MM.1S (cell line): ENCODE measurements at regions not wholly inside any gene's neighbourhood (a gene's known extent, or its start where the extent isn't known, plus 50 kb on each side); places are given as distances from the start of the nearest gene placed in this dataset.

Source experiments
- DNase-seq: peaks from one replicate; pipeline ENCODE4 v3.0.0-alpha.2; 2015
- H2AFZ ChIP-seq: fragments of 300-600 bp; sonication (generic); 2 replicates; pipeline ENCODE4 v1.6.0; 2016; ENCODE audit warnings: antibody characterized with exemption, low read length
- H3F3A ChIP-seq: fragments of 300-600 bp; sonication (generic); 2 replicates; pipeline ENCODE4 v1.6.1; 2016; ENCODE audit warnings: mild to moderate bottlenecking, antibody characterized with exemption, low read length, moderate library complexity, mixed read lengths; ENCODE audit not compliant: insufficient read depth
- H3K27ac ChIP-seq: fragments of 300-600 bp; sonication (generic); 2 replicates; pipeline ENCODE4 v1.5.1; 2016; ENCODE audit warnings: mild to moderate bottlenecking, low read length
- H3K27me3 ChIP-seq: fragments of 300-600 bp; sonication (generic); replicated peaks from 2 replicates; pipeline ENCODE4 v1.6.0; 2016; ENCODE audit warnings: low read length; ENCODE audit not compliant: insufficient read depth
- H3K36me3 ChIP-seq: fragments of 300-600 bp; sonication (generic); replicated peaks from 2 replicates; pipeline ENCODE4 v1.6.1; 2016; ENCODE audit warnings: mild to moderate bottlenecking, low read length, mixed read lengths; ENCODE audit not compliant: insufficient read depth
- H3K4me1 ChIP-seq: fragments of 300-600 bp; sonication (generic); 2 replicates; pipeline ENCODE4 v1.6.1; 2016; ENCODE audit warnings: low read length, mixed read lengths
- H3K4me2 ChIP-seq: fragments of 300-600 bp; sonication (generic); 2 replicates; pipeline ENCODE4 v1.6.0; 2016; ENCODE audit warnings: low read depth, low read length
- H3K4me3 ChIP-seq: fragments of 300-600 bp; sonication (generic); 2 replicates; pipeline ENCODE4 v1.5.1; 2016; ENCODE audit warnings: low read length, mixed read lengths
- H3K79me2 ChIP-seq: fragments of 300-600 bp; sonication (generic); 2 replicates; pipeline ENCODE4 v1.6.1; 2016; ENCODE audit warnings: mixed run types, low read length, mixed read lengths
- H3K9ac ChIP-seq: fragments of 300-600 bp; sonication (generic); 2 replicates; pipeline ENCODE4 v1.6.1; 2016; ENCODE audit warnings: low read length, mixed read lengths
- H3K9me2 ChIP-seq: fragments of 300-600 bp; sonication (generic); replicated peaks from 2 replicates; pipeline ENCODE4 v1.6.1; 2016; ENCODE audit warnings: mild to moderate bottlenecking, low read length, mixed read lengths; ENCODE audit not compliant: insufficient read depth
- H3K9me3 ChIP-seq: fragments of 300-600 bp; sonication (generic); replicated peaks from 2 replicates; pipeline ENCODE4 v1.6.1; 2016; ENCODE audit warnings: mild to moderate bottlenecking, low read length, mixed read lengths; ENCODE audit not compliant: insufficient read depth
- H4K20me1 ChIP-seq: fragments of 300-600 bp; sonication (generic); 2 replicates; pipeline ENCODE4 v1.6.1; 2016; ENCODE audit warnings: mild to moderate bottlenecking, low read length, moderate library complexity, mixed read lengths; ENCODE audit not compliant: insufficient read depth
- CTCF ChIP-seq: fragments of 300-600 bp; sonication (generic); IDR thresholded peaks from 2 replicates; pipeline ENCODE4 v1.5.1; 2016; ENCODE audit warnings: antibody characterized with exemption, low read length, mixed read lengths
- EZH2 ChIP-seq: fragments of 300-600 bp; sonication (generic); optimal IDR thresholded peaks from 2 replicates; pipeline ENCODE3; 2017; ENCODE audit warnings: low read depth, mild to moderate bottlenecking, antibody characterized with exemption, low read length, mixed read lengths
- EZH2phosphoT487 ChIP-seq: fragments of 300-600 bp; sonication (generic); IDR thresholded peaks from 2 replicates; pipeline ENCODE4 v1.6.1; 2018; ENCODE audit warnings: antibody characterized with exemption, low read length

- Histone ChIP-seq H3K27me3 (peaks cover 36% of the 10 kb centered on the region), H3K9me3 (no peaks in the 10 kb centered on the region), H3K36me3 (no peaks in the 10 kb centered on the region), H3K4me3 (no peak overlapping the region), H3K79me2 (no peaks in the 10 kb centered on the region), H3K9me2 (no peaks in the 10 kb centered on the region), H3F3A (no peaks in the 10 kb centered on the region), H3K27ac (no peak overlapping the region), H3K4me1 (no peaks in the 10 kb centered on the region), H3K4me2 (no peak overlapping the region), H4K20me1 (no peaks in the 10 kb centered on the region), H3K9ac (no peak overlapping the region), H2AFZ (no peak overlapping the region)
- TF ChIP-seq EZH2, result no peak
- no peak for TF ChIP-seq EZH2phosphoT487
- no peak for TF ChIP-seq CTCF
- DNase-seq, result no peak
Observed at GRCh38 chr17:36818134-36818825, 119.0 kb upstream of the LHX1 start.

GRCh38 chr17:36823850-36824677 lies 113.2 kb upstream of the LHX1 start:
- Histone ChIP-seq H3K4me2 (no peak overlapping the region), H3K9ac (no peak overlapping the region), H3K27me3 (peaks cover 7% of the 10 kb centered on the region; the same call in 1 of the 2 replicates)

GRCh38 chr17:36824678-36825101 lies 112.6 kb upstream of the LHX1 start:
- Histone ChIP-seq H4K20me1 (no peaks in the 10 kb centered on the region), H3K4me3 (no peak overlapping the region), H2AFZ (no peak overlapping the region), H3K9ac (no peak overlapping the region), H3F3A (no peaks in the 10 kb centered on the region), H3K9me3 (no peaks in the 10 kb centered on the region), H3K36me3 (no peaks in the 10 kb centered on the region), H3K9me2 (no peaks in the 10 kb centered on the region), H3K79me2 (no peaks in the 10 kb centered on the region), H3K4me2 (no peak overlapping the region), H3K27me3 (peaks cover 7% of the 10 kb centered on the region; the same call in 1 of the 2 replicates), H3K27ac (no peak overlapping the region), H3K4me1 (no peaks in the 10 kb centered on the region)
- TF ChIP-seq EZH2phosphoT487 (no peak), CTCF (no peak), EZH2 (no peak)
- DNase-seq, result no peak

More at GRCh38 chr17:36823850-36824677, 113.2 kb upstream of the LHX1 start:
- no peak for DNase-seq
- Histone ChIP-seq H3K4me3 (no peak overlapping the region), H4K20me1 (no peaks in the 10 kb centered on the region), H3K9me2 (no peaks in the 10 kb centered on the region), H3K9me3 (no peaks in the 10 kb centered on the region), H3K36me3 (no peaks in the 10 kb centered on the region), H3K27ac (no peak overlapping the region), H2AFZ (no peak overlapping the region), H3F3A (no peaks in the 10 kb centered on the region), H3K79me2 (no peaks in the 10 kb centered on the region), H3K4me1 (no peaks in the 10 kb centered on the region)
- TF ChIP-seq EZH2phosphoT487 (no peak), CTCF (no peak), EZH2 (no peak)
